Sigmoid colon (tissue), 4 donors: ENCODE measurements at regions not wholly inside any gene's neighbourhood (a gene's known extent, or its start where the extent isn't known, plus 50 kb on each side); places are given as distances from the start of the nearest gene placed in this dataset.

Experiments used
- EP300 ChIP-seq, 4 donors: sonication (generic); formaldehyde crosslinking; IDR thresholded peaks; one replicate each; pipeline ENCODE4 v1.6.1; 2017; ENCODE audit warnings: antibody characterized with exemption in 4 of 4
- POLR2A ChIP-seq, 2 donors: fragments of 450-650 bp; IDR thresholded peaks; one replicate each; pipeline ENCODE4 v1.6.1; 2016; ENCODE audit warnings: antibody characterized with exemption in 2 of 2, mild to moderate bottlenecking in 2 of 2, moderate library complexity in 2 of 2
- POLR2AphosphoS5 ChIP-seq, 4 donors: sonication (generic); formaldehyde crosslinking; IDR thresholded peaks; one replicate each; pipeline ENCODE4 v1.6.1; 2017; ENCODE audit warnings: antibody characterized with exemption in 4 of 4
- TF ChIP-seq, protein P1 (sequence below), 4 experiments: fragments of 450-650 bp in 3 of 4; fragments of 200-600 bp in 1 of 4; IDR thresholded peaks; one replicate each; pipeline ENCODE4 v1.5.1; 2016 to 2019; ENCODE audit warnings: antibody characterized with exemption in 4 of 4, mild to moderate bottlenecking in 3 of 4, moderate library complexity in 2 of 4

GRCh38 chr4:27100713-27101112 lies 240.1 kb downstream of the STIM2 start:
- TF ChIP-seq, protein P1, sequence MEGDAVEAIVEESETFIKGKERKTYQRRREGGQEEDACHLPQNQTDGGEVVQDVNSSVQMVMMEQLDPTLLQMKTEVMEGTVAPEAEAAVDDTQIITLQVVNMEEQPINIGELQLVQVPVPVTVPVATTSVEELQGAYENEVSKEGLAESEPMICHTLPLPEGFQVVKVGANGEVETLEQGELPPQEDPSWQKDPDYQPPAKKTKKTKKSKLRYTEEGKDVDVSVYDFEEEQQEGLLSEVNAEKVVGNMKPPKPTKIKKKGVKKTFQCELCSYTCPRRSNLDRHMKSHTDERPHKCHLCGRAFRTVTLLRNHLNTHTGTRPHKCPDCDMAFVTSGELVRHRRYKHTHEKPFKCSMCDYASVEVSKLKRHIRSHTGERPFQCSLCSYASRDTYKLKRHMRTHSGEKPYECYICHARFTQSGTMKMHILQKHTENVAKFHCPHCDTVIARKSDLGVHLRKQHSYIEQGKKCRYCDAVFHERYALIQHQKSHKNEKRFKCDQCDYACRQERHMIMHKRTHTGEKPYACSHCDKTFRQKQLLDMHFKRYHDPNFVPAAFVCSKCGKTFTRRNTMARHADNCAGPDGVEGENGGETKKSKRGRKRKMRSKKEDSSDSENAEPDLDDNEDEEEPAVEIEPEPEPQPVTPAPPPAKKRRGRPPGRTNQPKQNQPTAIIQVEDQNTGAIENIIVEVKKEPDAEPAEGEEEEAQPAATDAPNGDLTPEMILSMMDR (IDR thresholded peaks at IDR 0.05) = no peak
- TF ChIP-seq POLR2A (IDR thresholded peaks at IDR 0.05) = no peak
- no peak for TF ChIP-seq POLR2AphosphoS5 (IDR thresholded peaks at IDR 0.05)
- no peak for TF ChIP-seq EP300 (IDR thresholded peaks at IDR 0.05)
